Small intestine (tissue), 7 donors: ENCODE measurements at regions not wholly inside any gene's neighbourhood (a gene's known extent, or its start where the extent isn't known, plus 50 kb on each side); places are given as distances from the start of the nearest gene placed in this dataset.

Source experiments
- DNase-seq, 2 donors: peaks; one replicate each; pipeline versions ENCODE4 v3.0.0 to v3.0.0-alpha.2; 2013
- FAIRE-seq: peaks from 2 replicates; lab custom pipeline; 2012; peaks lifted over from hg19 to GRCh38; lab: Jason Lieb, UNC
- H3K27ac ChIP-seq, 3 donors: one replicate each; pipeline ENCODE4 v1.5.1; 2013; ENCODE audit warnings: low read length in 2 of 3, mild to moderate bottlenecking in 2 of 3, control low read depth in 1 of 3, inconsistent platforms in 1 of 3, low read depth in 1 of 3, moderate library complexity in 1 of 3
- H3K27me3 ChIP-seq, 3 donors: one replicate each; pipeline ENCODE4 v1.6.1; 2013; ENCODE audit warnings: low read length in 3 of 3, inconsistent platforms in 1 of 3; ENCODE audit not compliant: control insufficient read depth in 3 of 3, insufficient read depth in 3 of 3
- H3K36me3 ChIP-seq, 3 donors: one replicate each; pipeline ENCODE4 v1.6.1; 2013; ENCODE audit warnings: low read length in 3 of 3, inconsistent platforms in 1 of 3, low read depth in 1 of 3, mild to moderate bottlenecking in 1 of 3, moderate library complexity in 1 of 3; ENCODE audit not compliant: control insufficient read depth in 3 of 3, insufficient read depth in 2 of 3
- H3K4me1 ChIP-seq, 3 donors: one replicate each; pipeline ENCODE4 v1.6.1; 2013; ENCODE audit warnings: low read length in 2 of 3, inconsistent platforms in 1 of 3, low read depth in 1 of 3, mild to moderate bottlenecking in 1 of 3, moderate library complexity in 1 of 3; ENCODE audit not compliant: control insufficient read depth in 3 of 3, insufficient read depth in 2 of 3
- H3K4me3 ChIP-seq, 3 donors: one replicate each; pipeline ENCODE4 v1.5.1; 2013; ENCODE audit warnings: low read length in 3 of 3, control low read depth in 1 of 3, inconsistent platforms in 1 of 3, low read depth in 1 of 3, mild to moderate bottlenecking in 1 of 3, moderate library complexity in 1 of 3
- H3K9me3 ChIP-seq, 2 donors: one replicate each; pipeline ENCODE4 v1.6.1; 2013; ENCODE audit warnings: low read depth in 1 of 2, low read length in 1 of 2; ENCODE audit not compliant: control insufficient read depth in 2 of 2, insufficient read depth in 1 of 2
- WGBS, 3 donors: extraction: QIAGEN DNeasy Blood & Tissue Kit; methylation state at CpG; one replicate each; pipeline ENCODE4 v1.1.7; 2013; 5-methylcytosine and 5-hydroxymethylcytosine counted together
- donor health status: healthy with polysubstance abuse.
- donor health status: control.
- donor health status: control.
- donor health status: Bipolar disorder and iron deficiency.
- donor health status: healthy.

DNA sequence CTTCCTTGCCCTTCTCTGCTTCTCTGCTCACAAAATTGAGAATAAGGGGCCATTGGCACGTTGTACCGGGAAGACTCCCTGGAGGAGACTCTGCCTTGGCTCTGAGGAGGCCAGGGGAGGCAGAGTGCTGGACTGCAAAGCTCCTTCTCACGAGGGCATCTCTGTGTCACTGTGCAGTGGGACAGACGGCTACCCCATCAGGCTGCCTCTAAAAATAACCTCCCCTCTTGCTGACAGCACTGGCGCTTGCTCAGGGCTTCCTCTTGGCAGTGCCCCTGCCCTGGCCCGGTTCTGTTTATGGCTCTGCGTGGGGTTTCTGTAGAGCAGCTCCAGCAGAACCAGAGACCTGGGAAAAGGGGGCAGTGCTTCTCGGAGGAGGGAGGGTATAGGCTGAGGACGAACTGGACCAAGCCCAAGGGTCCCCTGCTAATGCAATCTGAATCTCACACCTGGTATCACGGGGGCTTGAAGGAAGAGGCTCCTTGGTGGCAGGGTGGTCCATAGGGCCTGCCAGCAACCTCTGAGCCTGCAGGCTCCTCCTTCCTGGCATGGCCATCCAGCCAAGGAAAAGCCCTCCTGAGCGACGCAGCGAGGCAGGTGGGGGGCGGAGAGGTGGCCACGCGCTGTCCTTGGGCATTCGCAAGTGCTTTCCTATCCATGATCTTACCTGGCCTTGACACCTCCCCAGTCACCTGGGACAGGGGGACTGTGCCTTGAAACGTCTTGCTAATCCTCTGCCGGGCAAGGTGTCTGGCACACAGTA, 63.3 kb upstream of the TLE3 start:
- Histone ChIP-seq H3K27ac (peak overlapping the region in 1 of 3 donors; percentile 36), H3K4me1 (peaks cover 7 to 37% (median 14%) of the 10 kb centered on the region in 3 donors), H3K4me3 (no peak overlapping the region), H3K36me3 (no peaks in the 10 kb centered on the region), H3K9me3 (peaks cover 0 to 7% of the 10 kb centered on the region in 2 donors), H3K27me3 (peaks cover 0 to 65% (median 0%) of the 10 kb centered on the region in 3 donors)
- FAIRE-seq (no peak), DNase-seq (no peak)
- WGBS, 3 donors = 70 to 79% (median 76%) methylated on average over 19 of the region's 19 CpGs

DNA sequence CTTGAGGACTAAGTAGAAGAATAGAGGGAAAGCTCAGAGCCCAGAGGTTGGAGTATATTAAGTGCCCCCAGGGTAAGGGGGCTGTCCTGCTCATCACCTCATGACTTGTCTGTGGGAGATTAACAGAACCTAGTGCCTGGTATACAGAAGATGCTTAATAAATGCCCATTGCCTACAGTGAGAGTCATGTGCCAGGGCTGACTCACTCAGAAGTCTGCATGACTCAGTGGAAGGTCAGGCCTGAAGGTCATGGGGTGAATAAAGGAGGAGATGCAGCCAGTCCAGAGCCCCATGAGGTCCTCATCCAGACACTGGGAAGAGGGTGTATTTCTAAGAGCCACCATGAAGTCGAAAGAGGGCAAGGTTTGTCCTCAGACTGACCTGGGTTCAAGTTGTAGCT, 62.5 kb upstream of the TLE3 start:
- H3K27me3 ChIP-seq = peaks cover 0 to 65% (median 0%) of the 10 kb centered on the region in 3 donors
- FAIRE-seq (no peak), DNase-seq (peak; percentile 48 to 86)
- no peak overlapping the region for H3K4me3 ChIP-seq
- H3K36me3 ChIP-seq = no peaks in the 10 kb centered on the region
- H3K27ac ChIP-seq = peak overlapping the region in 1 of 3 donors; percentile 71
- H3K9me3 ChIP-seq = peaks cover 0 to 7% of the 10 kb centered on the region in 2 donors
- 22 to 42% (median 41%) methylated on average over 1 of the region's 1 CpG for WGBS, 3 donors
- H3K4me1 ChIP-seq = peaks cover 7 to 39% (median 14%) of the 10 kb centered on the region in 3 donors

DNA sequence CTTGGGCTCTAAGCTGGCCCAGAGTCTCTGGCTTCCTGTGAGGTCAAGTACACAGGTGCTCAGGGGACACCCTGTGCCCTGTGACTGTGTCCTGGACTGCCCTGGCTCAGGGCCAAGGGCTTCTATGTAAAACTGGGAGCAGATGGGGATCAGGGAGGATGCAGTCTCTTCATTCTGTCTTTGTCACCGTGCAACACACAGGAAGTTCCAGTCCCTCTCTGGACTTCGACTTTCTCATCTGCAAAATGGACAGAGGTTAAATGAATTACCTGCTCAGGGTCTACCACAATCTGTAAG, 61.9 kb upstream of the TLE3 start:
- DNase-seq (peak; percentile 33 to 85), FAIRE-seq (no peak)
- 25 to 53% (median 50%) methylated on average over 2 of the region's 2 CpGs for WGBS, 3 donors
- H3K4me1 ChIP-seq = peaks cover 7 to 40% (median 14%) of the 10 kb centered on the region in 3 donors
- no peak overlapping the region for H3K4me3 ChIP-seq
- H3K27ac ChIP-seq = peak overlapping the region in 1 of 3 donors; percentile 71
- peaks cover 0 to 7% of the 10 kb centered on the region in 2 donors for H3K9me3 ChIP-seq
- H3K36me3 ChIP-seq = no peaks in the 10 kb centered on the region
- peaks cover 0 to 63% (median 0%) of the 10 kb centered on the region in 3 donors for H3K27me3 ChIP-seq

DNA sequence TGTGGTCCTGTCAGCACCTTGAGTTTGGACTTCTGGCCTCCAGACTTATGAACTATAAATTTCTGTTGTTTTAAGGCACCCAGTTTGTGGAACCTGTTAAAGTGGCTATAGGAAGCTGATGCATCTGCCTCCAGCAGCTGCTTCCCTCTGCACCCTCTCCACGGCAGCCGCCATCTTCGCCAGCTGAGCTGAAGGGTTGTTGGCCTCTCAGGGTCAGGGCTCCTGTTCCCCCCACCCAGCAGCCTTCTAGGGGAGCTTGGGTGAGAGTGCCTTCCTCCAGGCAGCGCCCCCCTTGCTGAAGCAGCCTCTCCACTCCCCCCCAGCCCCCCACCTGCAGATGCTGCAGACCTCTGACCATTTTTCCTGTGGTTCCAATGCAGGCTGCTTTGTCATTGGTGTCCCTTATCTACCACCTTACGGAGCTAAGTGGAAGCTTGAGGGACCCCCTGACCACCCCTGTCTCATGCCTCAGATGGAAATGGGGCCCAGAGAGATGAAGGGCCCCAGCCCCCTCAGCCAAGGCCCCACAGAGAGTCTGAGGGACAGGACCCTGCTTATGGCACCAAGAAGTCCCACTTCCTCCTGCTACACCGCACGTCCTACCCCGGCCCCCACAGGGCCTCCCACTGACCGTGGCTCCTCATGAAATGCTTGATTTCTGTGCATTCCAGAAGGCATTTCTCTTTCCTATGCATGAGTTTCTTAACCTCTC, 61.4 kb upstream of the TLE3 start:
- H3K27ac ChIP-seq = peak overlapping the region in 1 of 3 donors; percentile 71
- peaks cover 7 to 45% (median 14%) of the 10 kb centered on the region in 3 donors for H3K4me1 ChIP-seq
- peaks cover 0 to 2% of the 10 kb centered on the region in 2 donors for H3K9me3 ChIP-seq
- no peaks in the 10 kb centered on the region for H3K36me3 ChIP-seq
- FAIRE-seq (no peak), DNase-seq (no peak)
- peaks cover 0 to 59% (median 0%) of the 10 kb centered on the region in 3 donors for H3K27me3 ChIP-seq
- WGBS, 3 donors = 80 to 85% (median 82%) methylated on average over 9 of the region's 9 CpGs
- no peak overlapping the region for H3K4me3 ChIP-seq

DNA sequence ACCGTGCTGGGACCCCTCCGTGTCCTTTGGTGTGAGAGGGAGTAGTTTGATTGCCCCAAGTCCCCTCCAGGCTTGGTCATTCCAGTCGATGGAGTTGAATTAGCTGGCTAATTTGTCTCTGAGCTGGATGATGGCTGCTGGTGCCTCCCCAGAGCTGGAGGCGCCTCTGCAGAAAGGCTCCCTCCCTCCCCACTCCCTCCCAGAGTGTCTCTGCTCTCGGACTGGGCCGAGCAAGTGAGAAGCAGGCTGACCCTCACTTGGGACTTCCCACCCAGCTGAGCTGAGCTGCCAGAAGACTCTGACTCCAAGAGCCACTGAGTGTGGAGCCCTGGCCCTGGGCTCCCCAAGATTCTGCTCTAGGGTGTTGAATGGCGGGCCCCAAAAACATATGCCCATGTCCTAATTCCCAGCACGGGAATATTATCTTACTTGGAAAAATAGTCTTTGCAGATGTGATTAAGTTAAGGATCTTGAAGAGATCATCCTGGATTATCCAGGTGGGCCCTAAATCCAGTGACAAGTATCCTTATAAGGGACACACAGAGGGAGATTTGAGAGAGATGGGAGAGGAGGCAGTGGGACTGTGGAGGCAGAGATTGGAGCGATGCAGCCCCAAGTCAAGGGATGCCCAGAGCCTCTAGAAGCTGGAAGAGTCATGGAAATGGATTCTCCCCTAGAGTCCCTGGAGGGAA, 60.7 kb upstream of the TLE3 start:
- DNase-seq (no peak), FAIRE-seq (no peak)
- no peaks in the 10 kb centered on the region for H3K9me3 ChIP-seq

DNA sequence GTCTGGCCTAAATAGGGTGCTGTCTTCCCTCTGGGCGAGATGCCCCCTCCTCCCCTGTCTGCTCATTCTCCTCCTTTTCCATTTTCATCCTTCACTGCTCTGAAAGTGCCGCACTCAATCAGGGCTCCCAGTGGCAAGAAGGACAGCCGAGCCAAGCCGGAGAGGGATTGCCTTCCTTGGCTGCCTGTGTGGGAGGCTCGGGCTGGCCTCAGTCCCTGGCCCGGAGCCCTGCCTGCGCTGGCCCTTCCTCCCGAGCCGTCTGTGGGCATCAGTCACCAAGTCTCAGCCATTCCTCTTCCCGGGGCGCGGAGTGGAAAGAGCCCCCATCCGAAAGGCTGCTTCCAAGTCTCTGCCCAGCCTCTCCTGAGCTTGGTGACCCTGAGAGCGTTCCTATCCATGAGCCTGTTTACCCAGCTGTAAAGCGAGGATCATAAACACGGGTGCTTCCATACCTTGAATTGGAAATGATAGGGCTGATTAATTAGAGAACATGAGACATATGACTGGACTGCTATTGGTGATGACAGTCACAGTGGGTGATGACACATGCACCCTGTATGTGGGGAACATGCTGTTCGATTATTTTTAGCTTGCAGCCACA, 59.1 kb upstream of the TLE3 start:
- H3K27ac ChIP-seq = peak overlapping the region in 1 of 3 donors; percentile 28
- 29 to 49% (median 47%) methylated on average over 17 of the region's 17 CpGs for WGBS, 3 donors
- H3K27me3 ChIP-seq = peaks cover 0 to 42% (median 0%) of the 10 kb centered on the region in 3 donors
- no peak for FAIRE-seq
- peaks cover 7 to 67% (median 18%) of the 10 kb centered on the region in 3 donors for H3K4me1 ChIP-seq
- H3K4me3 ChIP-seq = no peak overlapping the region
- peak in 1 of 2 donors; percentile 73 for DNase-seq
- H3K9me3 ChIP-seq = no peaks in the 10 kb centered on the region
- no peaks in the 10 kb centered on the region for H3K36me3 ChIP-seq

More for the DNA sequence above, 60.7 kb upstream of the TLE3 start:
- no peak overlapping the region for H3K4me3 ChIP-seq
- peaks cover 0 to 53% (median 0%) of the 10 kb centered on the region in 3 donors for H3K27me3 ChIP-seq
- 94 to 99% (median 96%) methylated on average over 9 of the region's 9 CpGs for WGBS, 3 donors
- peaks cover 7 to 52% (median 18%) of the 10 kb centered on the region in 3 donors for H3K4me1 ChIP-seq
- no peak overlapping the region for H3K27ac ChIP-seq
- H3K36me3 ChIP-seq = no peaks in the 10 kb centered on the region

DNA sequence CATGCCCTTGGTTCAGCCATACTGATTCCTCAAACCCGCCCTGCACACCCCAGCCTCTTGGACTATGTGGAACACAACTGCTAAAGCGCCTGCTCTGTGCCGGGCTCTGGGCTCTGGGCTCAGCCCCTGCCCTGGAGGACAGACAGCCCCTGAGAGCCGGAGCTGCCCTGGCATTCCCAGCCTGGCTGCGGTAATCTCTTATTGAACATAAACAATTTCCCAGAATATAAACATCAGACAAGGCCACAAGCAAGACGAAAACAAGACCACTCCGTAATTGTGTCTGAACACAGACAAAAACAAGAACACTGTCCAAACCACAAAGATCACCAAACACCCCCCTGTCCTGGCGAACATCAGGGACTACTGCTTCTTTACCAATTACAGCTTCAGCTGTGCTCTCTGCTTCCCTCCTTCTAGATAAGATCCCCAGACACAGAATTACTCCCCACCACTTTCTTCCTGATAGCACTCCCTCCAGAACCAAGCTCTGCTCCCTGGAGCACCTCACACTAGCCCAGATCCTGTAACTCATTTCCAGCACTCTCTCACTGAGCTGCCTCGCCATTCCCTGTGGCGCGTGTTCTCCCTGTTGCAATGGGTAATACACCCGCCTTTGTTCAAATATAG, 57.1 kb upstream of the TLE3 start:
- WGBS, 3 donors = 65 to 76% (median 69%) methylated on average over 12 of the region's 12 CpGs
- peaks cover 0 to 26% (median 0%) of the 10 kb centered on the region in 3 donors for H3K27me3 ChIP-seq

More for the DNA sequence above, 57.1 kb upstream of the TLE3 start:
- Histone ChIP-seq H3K4me3 (no peak overlapping the region), H3K4me1 (peaks cover 7 to 71% (median 20%) of the 10 kb centered on the region in 3 donors), H3K36me3 (no peaks in the 10 kb centered on the region), H3K9me3 (no peaks in the 10 kb centered on the region), H3K27ac (peak overlapping the region; percentile 56 to 86 (median 57))
- peak in 1 of 2 donors; percentile 22 for DNase-seq
- no peak for FAIRE-seq
